A673 (cell line): ENCODE measurements at regions not wholly inside any gene's neighbourhood (a gene's known extent, or its start where the extent isn't known, plus 50 kb on each side); places are given as distances from the start of the nearest gene placed in this dataset.

Experiments
- EZH2 ChIP-seq: fragments of 200-600 bp; sonication (generic); IDR thresholded peaks from 2 replicates; pipeline ENCODE4 v1.6.1; 2017; ENCODE audit warnings: borderline replicate concordance, low read depth, mild to moderate bottlenecking, mixed read lengths, antibody characterized with exemption, low read length; ENCODE audit not compliant: poor library complexity, severe bottlenecking
- TF ChIP-seq, protein P1 (sequence below): fragments of 300-800, 200-600 bp; sonication (generic); conservative IDR thresholded peaks from 2 replicates; pipeline ENCODE4 v1.5.1; 2017; ENCODE audit warnings: low read depth, mild to moderate bottlenecking, antibody characterized with exemption, low read length, moderate library complexity, mixed read lengths

DNA sequence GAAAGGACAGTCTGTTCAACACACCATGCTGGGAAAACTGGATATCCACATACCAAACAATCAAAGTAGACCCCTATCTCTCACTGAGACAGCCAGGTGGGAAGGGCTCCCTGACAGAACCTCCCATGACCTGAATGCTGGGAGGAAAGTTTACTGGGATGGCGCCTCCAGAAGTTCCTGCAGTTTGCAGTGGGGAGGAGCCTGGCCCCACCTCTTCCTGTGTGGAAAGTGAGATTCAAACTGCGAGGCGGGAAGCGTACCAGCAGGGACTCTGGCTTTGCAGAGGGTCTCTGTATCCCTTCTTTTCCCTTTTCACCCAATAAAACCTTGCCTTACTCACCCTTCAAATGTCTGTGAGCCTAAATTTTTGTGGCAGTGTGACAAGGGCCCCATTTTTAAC lies 190.7 kb downstream of the HHIPL2 start:
- TF ChIP-seq, protein P1, sequence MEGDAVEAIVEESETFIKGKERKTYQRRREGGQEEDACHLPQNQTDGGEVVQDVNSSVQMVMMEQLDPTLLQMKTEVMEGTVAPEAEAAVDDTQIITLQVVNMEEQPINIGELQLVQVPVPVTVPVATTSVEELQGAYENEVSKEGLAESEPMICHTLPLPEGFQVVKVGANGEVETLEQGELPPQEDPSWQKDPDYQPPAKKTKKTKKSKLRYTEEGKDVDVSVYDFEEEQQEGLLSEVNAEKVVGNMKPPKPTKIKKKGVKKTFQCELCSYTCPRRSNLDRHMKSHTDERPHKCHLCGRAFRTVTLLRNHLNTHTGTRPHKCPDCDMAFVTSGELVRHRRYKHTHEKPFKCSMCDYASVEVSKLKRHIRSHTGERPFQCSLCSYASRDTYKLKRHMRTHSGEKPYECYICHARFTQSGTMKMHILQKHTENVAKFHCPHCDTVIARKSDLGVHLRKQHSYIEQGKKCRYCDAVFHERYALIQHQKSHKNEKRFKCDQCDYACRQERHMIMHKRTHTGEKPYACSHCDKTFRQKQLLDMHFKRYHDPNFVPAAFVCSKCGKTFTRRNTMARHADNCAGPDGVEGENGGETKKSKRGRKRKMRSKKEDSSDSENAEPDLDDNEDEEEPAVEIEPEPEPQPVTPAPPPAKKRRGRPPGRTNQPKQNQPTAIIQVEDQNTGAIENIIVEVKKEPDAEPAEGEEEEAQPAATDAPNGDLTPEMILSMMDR, result no peak
- no peak for TF ChIP-seq EZH2
